OCI-LY3 (cell line): ENCODE measurements at regions not wholly inside any gene's neighbourhood (a gene's known extent, or its start where the extent isn't known, plus 50 kb on each side); places are given as distances from the start of the nearest gene placed in this dataset.

ENCODE experiments used
- H2AFZ ChIP-seq: fragments of 200-600, 300-600 bp; shearing (Covaris generic); 2 replicates; pipeline ENCODE4 v1.6.0; 2014; ENCODE audit warnings: antibody characterized with exemption, low read depth, low read length
- H3K27ac ChIP-seq: fragments of 200-600, 300-600 bp; sonication (generic); 2 replicates; pipeline ENCODE4 v1.5.1; 2014; ENCODE audit warnings: mild to moderate bottlenecking, low read length, moderate library complexity, mixed read lengths
- H3K27me3 ChIP-seq: fragments of 200-600, 300-600 bp; sonication (generic); 2 replicates; pipeline ENCODE4 v1.6.1; 2014; ENCODE audit warnings: low read depth, low read length, mixed read lengths
- H3K36me3 ChIP-seq: fragments of 200-600, 300-600 bp; sonication (generic); replicated peaks from 2 replicates; pipeline ENCODE3; 2014; ENCODE audit warnings: low read depth, low read length, mixed read lengths
- H3K4me1 ChIP-seq: fragments of 300-600, 200-600 bp; sonication (generic); 2 replicates; pipeline ENCODE4 v1.6.1; 2014; ENCODE audit warnings: low read length, mixed read lengths
- H3K4me2 ChIP-seq: fragments of 200-600, 300-600 bp; sonication (generic); 2 replicates; pipeline ENCODE4 v1.6.1; 2014; ENCODE audit warnings: low read length, mixed read lengths
- H3K4me3 ChIP-seq: fragments of 300-600, 200-600 bp; sonication (generic); 2 replicates; pipeline ENCODE4 v1.5.1; 2014; ENCODE audit warnings: antibody characterized with exemption, mild to moderate bottlenecking, low read length, moderate library complexity
- H3K79me2 ChIP-seq: fragments of 300-600, 200-600 bp; shearing (Covaris generic); 2 replicates; pipeline ENCODE4 v1.6.1; 2014; ENCODE audit warnings: mild to moderate bottlenecking, low read length, mixed read lengths
- H3K9ac ChIP-seq: fragments of 300-600, 200-600 bp; shearing (Covaris generic); 2 replicates; pipeline ENCODE4 v1.6.0; 2014; ENCODE audit warnings: mild to moderate bottlenecking, low read length, moderate library complexity
- H3K9me3 ChIP-seq: fragments of 200-600, 300-600 bp; shearing (Covaris generic); 2 replicates; pipeline ENCODE4 v1.6.1; 2014; ENCODE audit warnings: low read length, mixed read lengths; ENCODE audit not compliant: insufficient read depth
- H4K20me1 ChIP-seq: fragments of 200-600, 300-600 bp; sonication (generic); 2 replicates; pipeline ENCODE4 v1.6.1; 2016; ENCODE audit warnings: low read length, mixed read lengths; ENCODE audit not compliant: insufficient read depth
- EZH2phosphoT487 ChIP-seq: fragments of 200-600 bp; shearing (Covaris generic); IDR thresholded peaks from 2 replicates; pipeline ENCODE4 v1.6.1; 2018; ENCODE audit warnings: antibody characterized with exemption, mixed run types, low read depth
- TF ChIP-seq, protein P1 (sequence below): fragments of 200-600, 300-600 bp; sonication (generic); IDR thresholded peaks from 2 replicates; pipeline ENCODE4 v1.5.1; 2014; ENCODE audit warnings: antibody characterized with exemption, low read length, low read depth

DNA sequence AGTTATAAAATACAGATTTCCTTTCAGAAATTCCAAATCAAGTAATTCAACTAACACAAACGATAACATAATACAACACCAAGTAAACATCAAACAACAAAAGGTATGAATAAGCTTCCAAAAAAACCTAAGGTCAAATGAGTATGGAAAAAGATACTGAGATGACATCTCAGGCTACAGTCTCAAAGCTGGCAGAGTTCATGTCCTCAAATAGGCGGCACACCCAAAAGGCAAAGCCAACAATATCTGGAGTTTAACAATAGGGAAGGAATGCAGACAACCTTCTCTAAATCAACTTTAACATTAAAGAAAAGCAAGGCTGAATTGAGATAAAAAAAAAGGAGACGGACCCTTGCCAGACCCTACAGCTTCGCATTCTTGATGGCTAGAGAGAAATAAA is 346.6 kb downstream of the RSL24D1 start:
- Histone ChIP-seq H3K4me2 (no peak overlapping the region), H3K9ac (no peak overlapping the region), H2AFZ (no peak overlapping the region), H3K79me2 (no peaks in the 10 kb centered on the region), H3K36me3 (no peaks in the 10 kb centered on the region), H3K4me3 (no peak overlapping the region), H3K9me3 (no peaks in the 10 kb centered on the region), H4K20me1 (no peaks in the 10 kb centered on the region), H3K4me1 (no peaks in the 10 kb centered on the region), H3K27me3 (no peaks in the 10 kb centered on the region), H3K27ac (no peak overlapping the region)
- TF ChIP-seq EZH2phosphoT487: no peak
- TF ChIP-seq, protein P1, sequence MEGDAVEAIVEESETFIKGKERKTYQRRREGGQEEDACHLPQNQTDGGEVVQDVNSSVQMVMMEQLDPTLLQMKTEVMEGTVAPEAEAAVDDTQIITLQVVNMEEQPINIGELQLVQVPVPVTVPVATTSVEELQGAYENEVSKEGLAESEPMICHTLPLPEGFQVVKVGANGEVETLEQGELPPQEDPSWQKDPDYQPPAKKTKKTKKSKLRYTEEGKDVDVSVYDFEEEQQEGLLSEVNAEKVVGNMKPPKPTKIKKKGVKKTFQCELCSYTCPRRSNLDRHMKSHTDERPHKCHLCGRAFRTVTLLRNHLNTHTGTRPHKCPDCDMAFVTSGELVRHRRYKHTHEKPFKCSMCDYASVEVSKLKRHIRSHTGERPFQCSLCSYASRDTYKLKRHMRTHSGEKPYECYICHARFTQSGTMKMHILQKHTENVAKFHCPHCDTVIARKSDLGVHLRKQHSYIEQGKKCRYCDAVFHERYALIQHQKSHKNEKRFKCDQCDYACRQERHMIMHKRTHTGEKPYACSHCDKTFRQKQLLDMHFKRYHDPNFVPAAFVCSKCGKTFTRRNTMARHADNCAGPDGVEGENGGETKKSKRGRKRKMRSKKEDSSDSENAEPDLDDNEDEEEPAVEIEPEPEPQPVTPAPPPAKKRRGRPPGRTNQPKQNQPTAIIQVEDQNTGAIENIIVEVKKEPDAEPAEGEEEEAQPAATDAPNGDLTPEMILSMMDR: no peak

DNA sequence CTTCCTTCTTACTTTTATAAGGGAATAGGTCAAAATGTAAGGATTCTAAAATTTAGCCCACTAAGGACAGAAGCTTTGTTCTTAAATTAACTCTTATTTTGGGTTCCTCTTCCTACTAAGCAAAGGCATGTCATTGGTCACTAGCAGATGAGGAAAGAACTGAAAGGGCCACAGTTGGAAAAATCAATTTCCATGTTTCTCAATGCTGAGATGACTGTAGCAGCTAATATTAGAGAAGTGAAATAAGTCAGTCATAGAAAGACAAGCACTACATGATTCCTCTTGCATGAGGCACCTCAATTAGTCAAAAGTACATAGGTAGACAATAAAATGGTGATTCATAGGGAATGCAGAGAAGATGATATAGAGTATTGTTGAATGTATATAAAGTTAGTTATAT is 353.7 kb downstream of the RSL24D1 start:
- no peak overlapping the region for H2AFZ ChIP-seq
- no peak overlapping the region for H3K4me3 ChIP-seq
- no peaks in the 10 kb centered on the region for H3K36me3 ChIP-seq
- peaks cover 26% of the 10 kb centered on the region for H3K27me3 ChIP-seq
- no peak overlapping the region for H3K9ac ChIP-seq
- H3K9me3 ChIP-seq: no peaks in the 10 kb centered on the region
- TF ChIP-seq, protein P1: no peak
- TF ChIP-seq EZH2phosphoT487: no peak
- H3K27ac ChIP-seq: no peak overlapping the region
- no peak overlapping the region for H3K4me2 ChIP-seq
- no peaks in the 10 kb centered on the region for H4K20me1 ChIP-seq
- H3K4me1 ChIP-seq: peaks cover 7% of the 10 kb centered on the region
- H3K79me2 ChIP-seq: no peaks in the 10 kb centered on the region

DNA sequence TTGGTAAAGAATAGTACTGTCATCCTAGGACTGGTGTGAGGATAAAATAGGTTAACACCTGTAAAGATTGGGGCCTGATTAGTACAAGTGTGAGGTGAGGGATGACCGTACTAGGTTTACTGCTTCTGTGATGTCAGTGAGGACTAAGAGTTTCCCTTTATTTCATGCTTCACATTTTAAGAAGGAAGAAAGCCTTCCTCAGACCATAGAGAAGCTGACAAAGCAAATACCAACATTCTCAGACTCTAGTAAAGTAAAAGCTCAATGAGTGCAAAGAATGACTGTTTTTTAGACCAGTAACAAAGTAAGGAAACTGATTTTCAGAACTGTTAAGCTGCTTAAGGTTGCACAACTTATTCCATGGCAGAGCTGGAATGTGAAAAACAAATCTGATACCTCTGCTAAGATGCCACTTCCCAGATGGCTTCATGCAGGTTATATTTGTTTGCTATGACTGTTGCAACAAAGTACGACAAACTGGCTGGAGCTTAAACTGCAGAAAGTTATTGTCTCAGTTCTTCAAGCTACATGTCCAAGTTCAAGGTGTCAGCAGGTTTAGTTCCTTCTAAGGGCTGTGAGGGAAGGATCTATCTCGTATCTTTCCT is 354.9 kb downstream of the RSL24D1 start:
- no peaks in the 10 kb centered on the region for H3K79me2 ChIP-seq

DNA sequence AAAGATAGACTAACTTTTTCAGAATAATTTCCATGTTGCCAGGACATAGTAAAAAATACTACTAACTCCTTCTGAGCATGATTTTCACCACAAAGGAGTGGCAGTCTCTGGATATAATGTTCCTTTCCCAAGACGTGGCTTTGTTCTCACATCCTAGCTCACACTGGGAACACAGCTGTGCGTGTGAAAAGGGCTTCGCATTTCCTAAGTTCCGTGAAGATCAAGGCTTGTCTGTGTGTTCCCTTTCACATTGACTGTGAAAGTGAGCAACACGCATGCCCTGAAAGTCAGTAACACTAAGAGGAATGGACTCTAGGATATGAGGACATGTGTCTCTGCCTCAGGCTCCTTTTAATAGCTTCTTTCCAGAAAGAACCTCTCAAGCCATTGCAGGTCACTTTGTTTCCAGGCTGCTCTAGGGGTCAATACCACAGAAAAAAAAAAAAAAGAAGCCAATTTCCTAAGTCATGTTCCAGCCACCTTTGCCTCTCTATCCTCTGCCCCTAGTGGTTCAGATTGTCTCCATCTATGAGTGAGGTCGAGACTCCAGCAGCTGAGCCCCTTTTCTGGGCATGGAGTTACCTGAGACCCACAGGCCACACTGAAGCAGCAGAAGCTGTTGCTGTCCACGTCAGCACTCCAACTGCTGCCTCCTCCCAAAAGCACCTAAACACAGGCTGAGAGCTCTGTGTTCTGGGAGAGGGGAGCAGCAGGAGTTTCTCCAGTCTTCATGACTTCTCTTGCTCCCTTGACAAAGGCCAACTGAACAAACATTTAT is 355.9 kb downstream of the RSL24D1 start:
- peaks cover 35% of the 10 kb centered on the region for H3K27me3 ChIP-seq
- H2AFZ ChIP-seq: no peak overlapping the region
- no peak overlapping the region for H3K4me3 ChIP-seq
- TF ChIP-seq EZH2phosphoT487: no peak
- TF ChIP-seq, protein P1: no peak
- no peak overlapping the region for H3K4me2 ChIP-seq
- H3K27ac ChIP-seq: no peak overlapping the region
- H3K9ac ChIP-seq: no peak overlapping the region
- no peaks in the 10 kb centered on the region for H3K9me3 ChIP-seq
- H3K79me2 ChIP-seq: no peaks in the 10 kb centered on the region
- H4K20me1 ChIP-seq: no peaks in the 10 kb centered on the region
- peaks cover 17% of the 10 kb centered on the region for H3K4me1 ChIP-seq
- H3K36me3 ChIP-seq: no peaks in the 10 kb centered on the region

More for the DNA sequence above, 354.9 kb downstream of the RSL24D1 start:
- Histone ChIP-seq H2AFZ (no peak overlapping the region), H3K4me1 (peaks cover 7% of the 10 kb centered on the region), H4K20me1 (no peaks in the 10 kb centered on the region), H3K27me3 (peaks cover 35% of the 10 kb centered on the region), H3K9me3 (no peaks in the 10 kb centered on the region), H3K4me3 (no peak overlapping the region), H3K4me2 (no peak overlapping the region), H3K9ac (no peak overlapping the region), H3K27ac (no peak overlapping the region), H3K36me3 (no peaks in the 10 kb centered on the region)
- TF ChIP-seq, protein P1: no peak
- no peak for TF ChIP-seq EZH2phosphoT487
